NT2/D1 (cell line): ENCODE measurements at regions not wholly inside any gene's neighbourhood (a gene's known extent, or its start where the extent isn't known, plus 50 kb on each side); places are given as distances from the start of the nearest gene placed in this dataset.

ENCODE experiments used
- SUZ12 ChIP-seq: IDR thresholded peaks from 2 replicates; pipeline ENCODE4 v1.6.1; 2011; ENCODE audit not compliant: insufficient read length, insufficient read depth; ENCODE audit errors: extremely low read depth
- YY1 ChIP-seq: IDR thresholded peaks from 2 replicates; pipeline ENCODE4 v1.6.1; 2011; ENCODE audit not compliant: insufficient read length, insufficient read depth

- no peak for TF ChIP-seq SUZ12
- TF ChIP-seq YY1: no peak
These were observed 1389.3 kb downstream of the RAPGEF2 start for GRCh38 chr4:160492181-160492580.
